AG08395 (cell line): ENCODE measurements at regions not wholly inside any gene's neighbourhood (a gene's known extent, or its start where the extent isn't known, plus 50 kb on each side); places are given as distances from the start of the nearest gene placed in this dataset.

ENCODE experiments used
- DNase-seq: peaks from one replicate; pipeline ENCODE4 v3.0.0; 2012; ENCODE audit warnings: mixed read lengths, low spot score

DNA sequence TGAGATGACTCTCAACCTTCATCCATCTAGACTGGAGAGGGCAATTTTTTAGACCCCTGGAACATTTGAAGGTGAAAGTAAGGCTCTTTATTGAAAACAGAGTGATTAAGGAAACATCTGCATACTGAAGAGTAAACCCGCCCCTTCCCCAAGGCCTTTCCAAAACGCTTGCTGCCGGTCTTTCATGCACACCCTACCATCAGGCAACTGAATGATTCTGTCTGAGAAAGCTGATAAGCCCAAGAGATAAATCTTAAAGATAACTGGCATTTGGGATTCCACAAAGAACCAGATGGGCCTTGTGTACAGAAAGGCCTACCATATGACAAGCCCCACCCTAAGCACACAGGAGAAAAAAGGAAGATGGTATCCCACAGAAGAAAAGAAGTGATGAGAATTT lies 54.4 kb upstream of the PIK3R1 start:
- DNase-seq = no peak

DNA sequence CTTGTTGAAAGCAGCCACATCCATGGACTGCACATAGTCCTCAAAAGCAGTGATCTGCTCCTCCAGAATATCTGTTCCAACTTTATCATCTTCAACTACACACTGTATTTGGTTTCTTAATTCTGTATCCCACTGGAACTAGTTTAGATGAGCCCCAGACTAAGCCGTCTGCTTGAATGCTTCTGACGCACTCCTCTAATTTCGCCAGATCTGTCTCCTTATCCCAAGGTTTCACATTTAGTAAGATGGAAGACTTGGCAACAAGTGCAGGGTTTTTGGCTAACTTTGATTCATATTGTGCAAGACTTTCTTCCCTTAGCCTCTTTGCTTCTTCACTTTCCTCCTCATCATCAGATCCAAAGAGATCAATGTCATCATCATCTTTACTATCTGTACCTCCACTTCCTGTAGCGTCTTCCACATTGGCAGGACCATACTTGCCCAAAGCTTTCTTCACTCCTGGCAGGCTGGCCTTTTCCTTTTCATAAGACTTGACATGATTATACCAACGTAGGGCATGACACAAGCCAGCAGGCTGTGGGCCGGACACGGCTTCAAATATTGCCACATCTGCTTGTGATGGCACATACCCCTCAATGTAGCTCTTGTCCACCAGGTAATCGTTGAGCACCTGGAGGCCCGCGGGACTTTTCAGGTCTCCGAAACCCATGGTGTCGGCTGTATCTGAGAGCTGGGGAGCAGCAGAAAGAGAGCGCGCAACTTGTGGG lies 56.2 kb upstream of the PIK3R1 start:
- DNase-seq = no peak

DNA sequence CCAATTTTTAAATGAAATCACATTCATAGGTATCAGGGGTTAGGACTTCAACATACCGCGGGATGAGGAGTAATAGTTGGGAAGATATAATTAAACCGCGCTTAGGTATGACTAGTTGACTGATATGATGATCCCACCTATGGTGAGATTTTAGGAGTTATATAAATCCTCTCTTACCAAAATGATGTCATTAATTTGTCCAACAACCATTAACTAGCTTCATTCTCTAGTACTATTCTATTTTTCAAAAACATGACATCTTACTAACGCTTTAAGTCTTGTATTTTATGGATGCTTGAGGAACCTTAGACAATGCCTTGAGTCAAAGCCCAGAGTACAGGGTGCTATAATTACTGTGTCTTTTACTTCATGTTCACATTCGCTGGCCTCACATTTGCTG lies 59.6 kb upstream of the PIK3R1 start:
- no peak for DNase-seq

DNA sequence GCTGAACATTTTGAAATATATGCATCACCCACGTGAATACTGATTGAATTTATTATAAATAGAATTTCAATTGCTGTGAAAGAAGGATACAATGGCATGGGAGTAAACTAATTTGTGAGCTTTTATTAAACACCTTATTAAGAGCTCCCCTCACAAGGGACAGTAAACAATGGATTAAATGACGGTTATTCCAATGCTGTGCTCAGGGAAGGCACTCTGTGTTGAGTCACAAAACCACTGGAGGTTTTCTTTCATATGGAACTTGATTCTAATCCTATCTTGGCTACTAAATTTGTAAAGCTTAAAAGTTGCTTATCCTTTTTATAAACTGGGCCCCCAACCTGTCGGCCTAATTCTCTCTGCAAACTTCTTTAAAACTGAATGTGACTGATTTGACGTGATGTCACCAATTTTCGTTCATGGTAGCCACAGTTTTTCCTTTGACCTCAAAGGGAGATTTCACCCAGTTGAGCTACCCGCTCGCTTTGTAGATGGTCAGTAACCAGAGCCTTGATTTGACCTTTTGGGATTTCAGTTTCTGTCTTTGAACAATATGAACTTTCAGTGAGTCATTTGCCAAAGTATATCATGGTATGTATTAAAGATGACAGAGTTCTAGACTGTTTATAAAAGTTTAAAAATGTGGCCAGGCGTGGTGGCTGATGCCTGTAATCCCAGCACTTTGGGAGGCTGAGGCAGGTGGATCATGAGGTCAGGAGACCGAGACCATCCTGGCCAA lies 61.3 kb upstream of the PIK3R1 start:
- DNase-seq = no peak

DNA sequence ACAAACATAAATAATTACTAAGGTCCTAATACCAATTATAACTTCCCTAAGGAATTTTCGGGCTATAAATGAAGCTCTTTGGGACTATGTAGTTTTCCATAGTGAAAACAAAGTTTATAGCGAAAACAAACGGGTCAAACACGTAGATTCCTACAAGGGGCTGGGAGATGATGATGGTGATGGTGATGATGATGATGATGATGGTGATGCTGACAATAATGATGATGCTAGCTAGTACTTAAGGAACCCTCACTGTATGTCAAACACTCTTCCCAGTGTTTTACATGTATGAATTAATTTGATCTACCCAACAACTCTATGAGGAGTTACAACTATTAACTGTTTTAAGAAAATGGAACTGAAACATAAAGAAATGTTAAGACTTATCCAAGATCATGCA lies 63.7 kb upstream of the PIK3R1 start:
- no peak for DNase-seq

DNA sequence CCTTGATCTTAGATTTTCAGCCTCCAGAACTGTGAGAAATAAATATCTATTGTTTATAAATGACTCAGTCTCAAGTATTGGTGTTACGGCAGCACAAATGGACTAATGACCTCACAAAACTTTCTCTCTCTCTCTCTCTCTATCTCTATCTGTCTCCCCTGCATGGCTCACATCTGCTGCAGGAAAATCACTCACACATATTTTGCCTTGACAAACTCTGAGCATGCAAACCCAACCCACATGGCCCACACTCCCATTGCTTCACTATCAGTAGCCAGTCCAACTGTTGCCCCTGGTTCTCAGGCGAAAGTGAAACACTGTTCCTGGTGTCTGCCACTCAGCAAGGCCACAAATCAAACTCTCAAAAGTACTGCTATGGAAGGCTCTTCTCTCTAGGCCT lies 66.4 kb upstream of the PIK3R1 start:
- DNase-seq = peak; percentile 39

DNA sequence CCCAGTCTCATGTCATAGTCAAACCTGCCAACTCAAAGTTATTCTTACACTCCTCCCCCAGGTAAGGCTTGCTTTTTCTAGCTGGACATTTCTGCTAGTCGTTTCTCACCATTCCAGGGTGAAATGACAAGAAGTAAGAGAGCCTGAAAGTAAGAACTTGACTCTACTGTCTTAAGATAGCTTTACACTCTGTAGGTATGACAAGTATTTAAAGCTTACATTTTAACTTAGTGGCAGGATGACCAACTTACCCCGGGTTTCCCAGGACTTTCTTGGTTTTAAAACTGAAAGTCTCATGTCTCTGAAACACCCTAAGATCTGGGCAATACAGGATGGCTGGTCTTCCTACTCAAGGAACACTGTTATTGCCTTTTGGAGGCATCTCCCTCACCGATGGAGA lies 67.5 kb upstream of the PIK3R1 start:
- DNase-seq = no peak

DNA sequence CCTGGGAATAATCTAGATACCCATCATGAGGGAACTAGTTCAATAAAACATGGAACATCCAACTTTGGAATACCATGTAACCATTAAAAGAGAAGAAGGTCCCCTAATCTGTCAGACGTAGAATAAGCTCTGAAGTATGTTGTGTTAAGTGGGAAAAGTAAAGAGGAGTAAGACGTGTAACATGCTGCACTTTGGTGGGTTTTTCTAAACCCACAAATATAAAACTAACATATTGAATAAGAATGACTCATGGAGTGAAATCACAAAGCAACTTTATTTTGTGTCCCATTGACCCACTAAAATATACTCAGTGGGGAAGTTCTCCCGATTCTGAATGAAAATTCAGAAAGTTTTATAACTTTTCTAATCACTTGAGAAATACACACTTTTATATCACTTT lies 67.9 kb upstream of the PIK3R1 start:
- DNase-seq = no peak

DNA sequence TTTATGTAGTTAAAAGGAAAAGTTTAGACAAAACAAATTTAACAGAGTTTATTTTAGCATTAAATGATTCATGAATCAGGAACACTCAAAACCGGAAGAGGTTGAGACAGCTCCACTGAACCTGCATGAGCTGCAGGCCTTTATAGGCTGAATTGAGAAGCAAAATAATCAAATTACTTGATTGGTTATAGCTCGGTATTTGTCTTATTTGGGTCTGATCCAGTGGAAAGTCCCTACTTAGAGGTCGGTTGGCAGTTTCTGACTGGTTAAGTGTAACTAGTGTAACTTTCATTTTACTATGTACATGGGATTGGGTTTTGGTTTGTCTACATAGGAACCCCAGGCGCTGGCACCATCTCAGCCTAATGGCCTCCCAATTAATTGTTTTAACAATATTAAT lies 74.1 kb upstream of the PIK3R1 start:
- no peak for DNase-seq

DNA sequence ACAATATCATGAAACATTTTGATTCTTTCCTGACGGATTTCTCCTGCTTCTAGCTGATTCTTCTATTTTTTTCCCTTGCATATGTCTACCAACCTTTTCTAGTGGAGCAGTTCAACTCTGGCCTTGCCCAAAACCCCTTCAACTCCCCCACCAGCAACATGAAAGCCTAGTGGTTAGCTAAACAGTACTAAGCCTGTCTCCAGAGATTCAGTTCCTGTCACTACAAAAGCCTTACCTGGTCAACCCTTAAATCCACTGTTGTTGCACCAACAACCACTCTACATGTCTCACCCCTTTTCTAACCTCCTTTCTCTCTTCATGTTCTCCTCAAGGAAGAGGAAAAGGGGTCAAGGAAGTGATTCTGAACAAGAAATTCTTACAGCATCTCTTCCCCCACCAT lies 74.8 kb upstream of the PIK3R1 start:
- no peak for DNase-seq

DNA sequence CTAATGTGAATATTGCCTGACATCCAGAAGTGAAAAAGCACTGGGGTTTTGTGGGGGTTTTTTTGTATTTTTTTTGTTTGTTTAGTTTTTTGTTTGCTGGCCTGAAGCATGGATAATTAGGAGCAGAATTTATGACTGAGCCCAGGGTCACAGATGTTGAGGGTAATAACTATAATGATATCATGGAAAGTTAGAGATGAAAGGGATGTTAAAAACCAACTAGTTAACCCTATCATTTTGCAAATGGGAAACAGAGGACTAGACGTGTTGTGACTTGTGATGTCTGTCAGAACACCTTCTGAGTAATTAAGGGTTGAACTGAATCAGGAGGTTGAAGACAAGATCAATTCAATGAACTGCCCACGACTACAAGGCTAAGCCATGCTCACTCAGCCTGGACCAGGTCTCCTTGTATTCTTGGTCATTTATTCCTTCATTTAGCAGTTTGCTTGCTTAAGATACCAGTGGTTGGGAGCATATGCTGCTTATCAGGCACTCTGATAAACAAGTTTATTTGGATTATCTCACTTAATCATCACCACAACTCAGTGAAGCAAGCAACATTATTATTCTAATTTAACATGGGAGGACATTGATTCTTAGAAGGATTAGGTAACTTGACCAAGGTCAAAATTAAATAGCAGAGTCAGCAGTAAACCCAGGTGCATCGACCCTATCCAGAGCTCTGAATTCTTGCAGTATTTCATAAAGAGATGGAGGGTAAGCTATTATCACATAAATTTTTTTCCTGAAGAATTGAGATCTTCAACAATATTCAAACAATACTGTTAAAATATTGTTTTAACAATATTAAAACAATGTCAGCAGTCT lies 75.7 kb upstream of the PIK3R1 start:
- DNase-seq = no peak

DNA sequence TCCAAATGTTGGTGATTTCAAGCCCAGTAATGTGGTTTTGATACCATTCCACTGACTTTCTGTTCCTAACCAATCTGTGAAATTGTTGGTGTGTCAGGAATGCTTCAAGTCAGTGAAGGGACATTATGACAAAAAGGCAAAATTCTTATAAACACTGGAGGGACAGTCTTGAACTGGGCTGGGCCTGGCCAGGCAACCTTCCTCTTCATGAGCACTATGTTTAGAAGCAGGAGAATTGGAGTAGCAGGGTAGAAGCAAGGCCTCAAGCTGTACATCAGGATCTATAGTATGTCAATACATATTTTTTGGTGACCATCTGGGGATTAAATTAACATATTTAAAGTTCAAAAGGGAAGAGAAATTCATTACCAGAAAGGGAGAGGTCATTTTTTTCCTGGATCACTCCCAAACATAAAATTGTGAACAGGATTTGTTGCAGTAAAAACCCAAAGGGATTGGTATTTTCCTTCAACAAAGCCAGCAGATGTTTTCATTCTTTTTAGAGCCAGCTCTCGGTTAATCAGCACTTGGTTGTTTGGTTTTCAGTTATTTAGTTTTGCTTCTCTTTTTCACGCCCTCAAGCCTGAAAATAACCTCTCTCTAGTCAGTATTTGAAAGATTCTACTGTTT lies 77.9 kb upstream of the PIK3R1 start:
- DNase-seq = peak; percentile 82

DNA sequence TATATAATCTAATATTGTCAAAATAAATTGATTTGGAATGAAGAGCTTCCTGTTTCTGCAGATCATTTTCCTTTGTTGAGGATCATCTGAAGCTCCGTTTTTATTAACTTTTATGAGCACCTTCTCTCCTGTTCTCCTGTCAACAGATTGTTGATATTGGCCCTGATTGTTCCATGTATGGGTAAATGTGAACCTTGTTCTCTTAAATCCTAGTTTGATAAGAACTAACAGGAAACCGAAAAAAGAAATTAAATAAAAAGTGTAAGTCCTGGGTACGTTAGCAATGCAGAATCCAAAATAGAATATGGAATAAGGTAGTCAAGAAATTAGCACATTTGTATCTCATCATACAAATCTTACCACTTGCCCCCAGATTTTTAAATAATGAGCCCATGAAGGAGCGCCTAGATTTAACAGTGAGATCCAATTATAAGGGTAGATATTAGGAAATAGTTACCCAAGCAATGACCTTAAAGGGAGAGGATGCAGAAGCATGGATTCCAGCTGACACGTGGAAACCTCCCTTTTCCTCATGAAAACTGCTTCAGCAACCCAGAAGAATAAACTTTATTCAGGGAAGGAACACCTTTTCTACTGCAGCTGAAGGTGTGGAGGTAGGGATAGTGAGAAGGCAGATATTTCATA lies 80.8 kb upstream of the PIK3R1 start:
- no peak for DNase-seq

DNA sequence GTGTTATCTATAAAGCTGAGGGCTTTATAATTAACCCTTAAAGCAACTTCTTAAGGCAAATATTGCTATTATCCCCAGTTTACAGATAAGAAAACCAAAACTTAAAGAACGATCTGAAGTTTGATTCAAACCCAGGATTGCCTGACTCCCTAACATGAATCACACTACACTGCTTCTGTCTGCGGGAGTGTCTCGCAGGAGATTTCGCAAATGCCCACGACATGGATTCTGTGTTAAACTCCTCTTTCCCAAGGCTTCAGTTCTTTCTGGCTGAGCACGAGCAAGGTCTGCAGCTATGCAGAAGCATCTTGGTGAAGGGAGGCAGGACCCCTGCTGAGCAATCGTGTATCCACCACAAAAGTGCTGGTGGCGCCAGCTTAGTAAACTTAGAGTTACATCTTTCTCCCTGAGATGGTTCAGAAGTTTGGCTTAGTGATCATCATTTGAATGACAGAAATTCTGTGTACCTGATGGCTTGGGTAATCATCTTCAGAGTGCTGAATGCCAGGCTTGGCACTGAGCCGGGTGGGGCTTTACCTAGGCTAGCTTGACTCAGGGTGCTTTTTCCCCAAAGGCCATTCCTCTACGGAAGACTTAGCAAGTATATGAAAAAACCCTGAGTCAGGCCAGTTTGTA lies 81.4 kb upstream of the PIK3R1 start:
- DNase-seq = no peak

DNA sequence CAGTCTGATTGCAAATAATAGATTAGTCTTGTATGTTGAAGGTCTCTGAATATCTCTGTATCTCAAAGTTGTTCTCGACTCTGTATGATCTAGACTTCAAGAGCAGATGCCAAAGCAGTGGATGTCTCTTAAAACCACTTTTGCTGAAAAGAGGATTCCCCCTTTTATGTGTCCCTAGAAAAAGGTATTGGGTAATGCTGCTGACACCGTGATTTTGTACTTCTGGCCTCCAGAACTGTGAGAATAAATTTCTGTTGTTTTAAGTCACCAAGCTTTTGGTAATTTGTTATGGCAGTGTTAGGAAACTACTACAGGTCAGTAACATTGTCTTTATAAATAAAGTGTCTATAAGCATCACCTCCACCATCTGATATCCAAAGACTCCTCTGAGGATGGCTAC lies 85.3 kb upstream of the PIK3R1 start:
- DNase-seq = no peak

DNA sequence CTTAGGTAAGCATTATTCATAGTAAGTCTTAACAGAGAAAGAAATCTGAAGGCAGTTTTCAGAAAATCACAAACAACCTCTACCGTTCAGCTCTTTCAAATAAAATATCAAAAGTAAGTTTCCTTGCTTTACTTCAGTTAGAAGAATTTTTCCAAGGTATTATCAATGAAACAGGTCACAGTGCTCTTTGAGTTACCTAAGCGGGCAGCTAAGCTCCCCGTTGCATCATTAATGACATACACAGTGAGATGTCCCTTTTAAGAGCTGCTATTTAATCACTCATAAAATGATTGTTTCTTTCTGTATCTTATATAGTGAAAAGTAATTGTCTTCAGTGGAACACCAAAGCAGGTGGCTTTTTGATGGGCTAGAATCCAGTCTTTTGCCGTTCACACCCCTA lies 86.2 kb upstream of the PIK3R1 start:
- DNase-seq = no peak

DNA sequence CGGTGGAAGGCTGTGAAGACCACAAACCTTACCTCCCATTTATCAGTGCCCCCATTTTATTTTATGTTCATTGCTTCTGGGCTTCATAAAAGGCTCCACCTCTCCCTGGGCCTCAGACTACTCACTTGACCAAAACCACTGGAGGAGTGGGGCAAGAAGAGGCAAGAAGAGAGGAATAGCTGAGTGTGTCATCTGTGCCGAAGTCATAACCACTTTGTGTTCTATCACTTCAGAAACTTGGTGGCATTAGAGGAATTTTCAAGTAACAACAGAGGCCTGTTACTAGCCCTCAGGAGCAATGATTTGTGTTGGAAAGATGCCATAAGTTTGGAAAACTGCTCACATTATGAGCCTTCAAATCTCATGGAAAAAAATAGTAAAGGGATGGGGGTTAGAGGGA lies 88.7 kb upstream of the PIK3R1 start:
- peak; percentile 22 for DNase-seq

DNA sequence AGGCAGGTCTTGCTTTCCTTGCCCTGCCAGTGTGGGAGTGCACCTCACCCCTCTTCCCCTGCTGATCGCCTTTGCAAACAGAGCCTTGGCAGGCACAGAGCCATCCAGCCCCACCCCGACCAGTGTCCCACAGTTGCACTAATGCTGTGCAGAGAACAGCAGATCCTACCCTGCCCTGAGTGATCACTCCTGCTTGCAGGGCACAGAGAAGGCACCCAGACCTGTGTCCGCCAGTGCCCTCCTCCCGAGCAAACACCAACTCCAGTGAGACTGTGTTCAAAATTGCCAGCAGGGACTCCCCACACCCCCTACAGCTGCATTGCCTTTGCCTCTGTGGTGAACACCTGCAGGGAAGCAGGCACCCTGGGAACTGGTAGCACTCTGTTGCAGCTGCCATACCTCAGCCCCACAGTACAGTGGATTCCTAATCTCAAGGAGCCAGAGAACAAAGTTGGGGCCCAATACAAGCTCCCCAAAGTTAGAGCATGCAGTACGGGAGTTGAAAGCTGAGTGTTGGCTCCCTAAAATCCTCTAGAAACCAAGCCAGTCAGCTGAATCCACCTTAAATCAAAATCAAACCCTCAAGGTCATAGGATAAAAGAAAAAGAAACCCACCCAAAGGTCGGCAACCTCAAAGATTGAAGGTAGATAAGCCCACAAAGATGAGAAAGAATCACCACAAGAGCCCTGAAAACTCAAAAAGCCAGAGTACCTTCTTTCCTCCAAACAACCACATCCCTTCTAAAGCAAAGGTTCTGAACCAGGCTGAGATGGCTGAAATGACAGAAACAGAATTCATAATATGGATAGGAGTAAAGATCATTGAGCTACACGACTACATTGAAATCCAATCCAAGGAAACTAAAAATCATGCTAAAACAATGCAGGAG lies 92.9 kb upstream of the PIK3R1 start:
- no peak for DNase-seq

DNA sequence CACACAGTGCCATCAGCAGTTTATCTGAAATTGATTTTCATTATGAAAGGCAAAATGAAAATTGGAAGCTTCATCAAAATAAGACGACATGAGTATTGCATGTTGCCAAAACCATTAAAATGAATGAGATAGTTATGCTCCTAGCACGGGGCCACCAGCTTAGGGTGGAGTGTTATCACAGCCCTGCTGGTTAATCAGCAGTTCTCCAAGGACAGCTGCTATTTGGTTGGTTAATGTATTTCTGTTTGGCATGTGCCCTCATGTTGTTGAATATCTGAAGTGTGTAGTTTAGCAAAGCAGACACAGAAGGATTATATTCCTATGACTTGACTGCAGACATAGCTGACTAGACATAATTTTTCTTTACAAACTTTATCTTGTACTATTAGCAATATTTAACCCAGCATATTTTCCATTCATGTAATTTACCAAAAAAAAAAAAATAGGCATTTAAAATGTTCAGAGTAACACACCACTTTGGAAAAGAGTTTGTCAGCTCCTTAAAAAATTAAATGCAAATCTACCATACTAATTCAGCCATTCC lies 98.6 kb upstream of the PIK3R1 start:
- no peak for DNase-seq

DNA sequence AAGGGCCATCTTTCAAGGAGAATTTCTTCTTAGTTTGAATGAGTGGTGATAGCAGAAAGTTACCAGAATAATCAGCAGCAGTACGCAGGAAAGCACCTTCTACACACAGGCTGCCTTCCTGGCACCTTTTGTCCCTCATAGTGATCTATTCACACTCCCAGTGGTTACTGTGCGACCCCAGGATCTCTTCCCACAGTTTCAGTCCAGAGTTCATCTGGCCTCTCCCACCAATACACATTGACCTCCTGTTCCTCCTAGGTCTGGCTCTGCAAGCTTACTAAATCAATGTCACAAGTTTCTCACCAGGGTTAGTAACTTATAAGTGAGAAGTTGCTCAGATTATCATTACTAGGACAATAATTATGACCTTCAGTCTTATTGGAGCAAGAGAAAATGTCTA lies 99.1 kb upstream of the PIK3R1 start:
- DNase-seq = no peak
